ENCODE measurements at regions not wholly inside any gene's neighbourhood (a gene's known extent, or its start where the extent isn't known, plus 50 kb on each side); places are given as distances from the start of the nearest gene placed in this dataset.

GRCh38 chr14:48107646-48108045, 432.2 kb upstream of the MDGA2 start:
- TF ChIP-seq, protein P1, sequence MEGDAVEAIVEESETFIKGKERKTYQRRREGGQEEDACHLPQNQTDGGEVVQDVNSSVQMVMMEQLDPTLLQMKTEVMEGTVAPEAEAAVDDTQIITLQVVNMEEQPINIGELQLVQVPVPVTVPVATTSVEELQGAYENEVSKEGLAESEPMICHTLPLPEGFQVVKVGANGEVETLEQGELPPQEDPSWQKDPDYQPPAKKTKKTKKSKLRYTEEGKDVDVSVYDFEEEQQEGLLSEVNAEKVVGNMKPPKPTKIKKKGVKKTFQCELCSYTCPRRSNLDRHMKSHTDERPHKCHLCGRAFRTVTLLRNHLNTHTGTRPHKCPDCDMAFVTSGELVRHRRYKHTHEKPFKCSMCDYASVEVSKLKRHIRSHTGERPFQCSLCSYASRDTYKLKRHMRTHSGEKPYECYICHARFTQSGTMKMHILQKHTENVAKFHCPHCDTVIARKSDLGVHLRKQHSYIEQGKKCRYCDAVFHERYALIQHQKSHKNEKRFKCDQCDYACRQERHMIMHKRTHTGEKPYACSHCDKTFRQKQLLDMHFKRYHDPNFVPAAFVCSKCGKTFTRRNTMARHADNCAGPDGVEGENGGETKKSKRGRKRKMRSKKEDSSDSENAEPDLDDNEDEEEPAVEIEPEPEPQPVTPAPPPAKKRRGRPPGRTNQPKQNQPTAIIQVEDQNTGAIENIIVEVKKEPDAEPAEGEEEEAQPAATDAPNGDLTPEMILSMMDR (IDR thresholded peaks at IDR 0.05), result no peak
- TF ChIP-seq EZH2 (IDR thresholded peaks at IDR 0.05; ENCODE audit: borderline replicate concordance, insufficient read depth, low read depth, low read length, poor library complexity, severe bottlenecking), result no peak
